Superior temporal gyrus (tissue), 1 donor: ENCODE measurements at regions not wholly inside any gene's neighbourhood (a gene's known extent, or its start where the extent isn't known, plus 50 kb on each side); places are given as distances from the start of the nearest gene placed in this dataset.

Experiments
- DNase-seq: peaks from one replicate; pipeline ENCODE4 v3.0.0-alpha.2; 2016; ENCODE audit errors: extremely low spot score

DNA sequence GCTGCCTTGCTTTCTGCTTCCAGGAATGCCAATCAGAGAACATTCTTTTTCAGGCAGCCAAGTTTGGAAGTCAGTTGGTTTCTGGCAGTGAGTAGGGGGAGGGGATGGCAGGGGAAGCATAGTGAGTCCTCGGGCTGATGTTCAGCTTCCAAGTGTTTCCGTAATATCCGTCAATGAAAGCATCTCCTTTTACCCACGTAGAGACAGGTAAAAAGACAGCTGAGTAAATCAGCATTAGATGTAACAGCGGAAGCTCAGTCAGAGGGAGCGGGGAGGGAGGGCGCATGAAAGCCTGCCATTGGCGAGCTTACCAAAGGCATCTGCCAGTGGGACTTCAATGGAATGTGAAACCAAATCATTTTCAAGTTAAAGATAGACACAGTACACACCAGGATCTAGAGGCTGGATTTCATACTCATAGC lies 117.1 kb upstream of the DTNA start:
- peak; percentile 83 for DNase-seq

DNA sequence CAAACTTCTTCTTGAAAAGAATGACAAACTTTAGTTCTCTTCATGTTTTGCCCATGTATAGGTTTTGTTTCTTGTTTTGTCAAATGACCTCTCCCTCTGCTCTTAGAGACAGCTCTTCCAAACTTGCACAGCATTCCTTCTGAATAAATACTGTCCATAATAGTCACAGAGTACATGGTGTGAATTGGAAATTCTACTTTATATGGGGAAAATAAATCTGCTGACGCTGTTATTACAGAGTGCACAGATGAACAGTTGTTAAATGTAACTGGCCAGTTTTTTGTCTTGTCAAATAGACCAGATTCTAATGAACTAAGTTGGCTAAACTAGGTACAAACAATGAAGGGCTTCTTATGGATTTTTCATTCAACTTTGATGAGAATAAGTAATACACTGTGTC lies 115.8 kb upstream of the DTNA start:
- no peak for DNase-seq

DNA sequence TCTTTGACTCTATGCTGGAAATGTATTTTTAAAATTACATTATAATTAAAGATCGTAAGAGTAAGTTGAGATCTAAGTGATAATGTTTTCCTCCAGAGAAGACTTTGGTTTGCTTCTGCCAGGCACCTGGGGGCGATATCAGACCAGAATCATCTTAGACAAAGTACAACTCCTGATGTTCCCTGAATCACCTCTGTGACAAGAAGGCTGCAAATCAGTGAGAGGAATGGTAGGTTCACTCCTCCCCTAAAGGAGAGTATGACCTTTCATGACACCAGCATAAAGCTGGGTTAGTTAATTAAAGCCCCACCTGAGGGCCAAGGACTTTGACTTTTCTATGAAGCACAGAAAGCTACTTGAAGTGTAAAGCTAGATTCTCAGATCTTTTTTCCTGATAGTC lies 114.4 kb upstream of the DTNA start:
- no peak for DNase-seq

DNA sequence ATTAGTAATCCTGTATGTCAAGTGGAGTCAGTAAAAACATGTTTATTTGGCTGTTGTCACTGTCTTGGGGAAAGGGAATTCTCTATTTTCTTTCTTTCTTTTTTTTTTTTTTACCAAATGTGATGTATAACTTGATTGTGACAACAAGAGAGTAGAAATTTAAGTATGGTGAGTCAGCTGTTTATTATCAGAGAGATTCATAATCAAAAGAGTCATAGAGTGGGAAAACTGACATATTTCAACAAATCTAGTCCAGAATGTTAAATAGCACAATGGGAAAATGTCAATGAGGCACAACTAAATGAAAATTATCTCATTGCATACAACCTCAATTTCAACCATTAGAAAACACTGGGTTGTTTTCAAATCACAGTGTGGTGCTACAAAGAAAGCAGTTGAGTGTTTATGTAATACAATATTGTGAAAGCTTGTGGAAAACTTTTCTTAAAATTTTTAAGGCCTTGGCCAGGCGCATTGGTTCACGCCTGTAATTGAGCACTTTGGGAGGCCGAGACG lies 111.9 kb upstream of the DTNA start:
- no peak for DNase-seq

DNA sequence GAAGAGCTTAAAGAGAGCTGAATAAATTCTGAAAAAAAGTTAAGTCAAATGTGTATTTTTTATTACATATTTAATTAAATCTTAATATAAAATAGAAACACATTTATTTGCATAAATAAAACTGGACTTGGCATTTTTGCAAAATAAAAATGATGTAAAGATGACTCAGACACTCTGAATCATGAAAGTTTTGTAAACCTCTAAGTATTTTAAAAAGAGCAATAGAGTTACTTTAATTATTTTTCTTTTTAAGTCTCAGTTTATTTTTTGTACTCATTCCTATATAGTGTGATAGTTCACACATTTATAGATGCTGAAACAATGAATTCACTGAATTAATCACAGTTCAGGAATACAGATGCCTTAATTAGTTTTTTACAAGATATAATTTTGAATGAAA lies 109.9 kb upstream of the DTNA start:
- DNase-seq: no peak

DNA sequence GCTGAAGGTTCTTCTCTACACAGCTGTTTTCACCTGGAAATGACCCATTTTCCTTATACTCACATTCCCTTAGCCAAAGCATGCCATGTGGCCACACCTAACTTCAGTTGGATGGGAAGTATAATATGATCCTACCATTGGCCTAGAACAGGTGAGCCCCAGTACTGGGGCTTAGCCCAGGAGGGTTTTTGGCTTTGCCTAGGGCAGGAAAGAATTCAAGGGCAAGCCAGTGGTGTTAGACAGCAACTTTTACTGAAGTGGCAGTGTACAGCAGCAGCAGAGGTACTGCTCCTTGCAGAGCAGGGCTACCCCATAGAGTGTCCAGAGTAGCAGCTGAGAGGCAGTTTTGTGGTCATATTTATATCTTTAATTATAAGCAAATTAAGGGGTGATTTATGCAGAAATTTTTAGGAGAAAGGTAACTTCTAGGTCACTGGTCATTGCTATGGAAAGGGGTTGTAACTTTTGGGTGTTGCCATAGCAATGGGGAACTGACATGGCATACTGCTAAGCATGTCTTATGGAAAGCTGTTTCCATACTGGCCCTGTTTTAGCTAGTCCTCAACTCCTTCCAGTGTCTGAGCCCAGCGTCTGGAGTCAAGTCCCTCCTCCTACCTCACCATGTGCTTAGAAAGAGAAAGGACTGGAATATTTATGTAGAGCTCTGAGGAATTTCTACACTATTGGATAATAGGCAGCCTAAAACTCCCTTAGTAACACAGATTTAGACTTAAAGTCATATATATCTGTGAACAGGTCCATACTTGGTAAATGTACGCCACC lies 109.0 kb upstream of the DTNA start:
- DNase-seq: no peak

DNA sequence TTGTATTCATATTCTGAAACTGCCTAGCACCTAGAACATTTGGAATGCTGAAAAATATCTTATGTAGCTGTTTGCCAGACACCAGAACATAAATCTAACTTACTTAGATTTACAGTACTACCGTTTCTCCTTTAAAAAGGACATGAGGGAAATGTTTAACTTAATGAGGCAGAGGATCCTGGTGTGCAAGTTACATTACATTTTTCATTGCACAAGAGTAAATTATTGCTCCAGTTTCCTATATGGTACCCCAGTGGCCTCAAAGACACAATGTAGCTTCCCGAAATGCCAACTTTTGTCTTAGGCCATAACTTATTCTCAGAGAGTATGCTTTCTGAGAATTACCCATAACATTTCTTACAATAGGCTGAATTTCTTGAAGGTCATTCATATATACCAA lies 105.5 kb upstream of the DTNA start:
- DNase-seq: peak; percentile 11

DNA sequence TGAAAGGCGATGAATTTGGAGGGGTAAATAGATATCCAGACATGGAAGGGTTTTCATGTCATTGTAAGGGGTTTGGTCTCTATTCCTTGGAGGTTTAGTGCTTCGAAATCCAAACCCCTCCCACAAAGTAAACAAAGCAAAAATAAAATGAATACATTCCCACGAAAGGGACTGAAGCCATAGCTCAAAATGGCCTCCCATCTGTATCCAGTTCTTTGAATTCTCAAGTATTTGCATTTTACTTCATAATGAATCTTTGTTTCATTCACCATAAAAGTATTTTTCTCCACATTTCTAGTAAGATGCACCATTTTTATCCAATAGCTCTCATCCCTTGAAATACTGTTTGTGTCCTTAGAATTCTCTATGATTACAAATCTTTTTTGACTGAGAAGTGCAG lies 103.2 kb upstream of the DTNA start:
- peak; percentile 7 for DNase-seq

DNA sequence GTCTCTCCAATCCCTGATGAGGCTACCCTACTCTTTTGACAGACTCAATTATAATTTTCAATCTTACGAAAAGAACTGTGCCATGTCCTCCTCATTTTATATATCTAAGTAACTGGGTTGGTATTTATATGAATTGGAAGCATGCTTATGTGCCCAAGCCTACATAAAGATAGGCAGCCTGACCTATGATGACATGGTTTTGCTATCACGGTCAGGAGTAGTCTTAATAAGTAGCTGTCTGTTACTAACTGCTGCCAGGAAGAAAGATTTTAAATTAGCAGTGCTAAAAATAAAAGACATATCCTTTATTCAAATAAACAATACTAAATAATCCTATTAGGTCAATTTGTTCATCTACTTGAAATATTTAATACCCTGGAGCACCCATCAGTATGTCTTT lies 102.0 kb upstream of the DTNA start:
- no peak for DNase-seq

DNA sequence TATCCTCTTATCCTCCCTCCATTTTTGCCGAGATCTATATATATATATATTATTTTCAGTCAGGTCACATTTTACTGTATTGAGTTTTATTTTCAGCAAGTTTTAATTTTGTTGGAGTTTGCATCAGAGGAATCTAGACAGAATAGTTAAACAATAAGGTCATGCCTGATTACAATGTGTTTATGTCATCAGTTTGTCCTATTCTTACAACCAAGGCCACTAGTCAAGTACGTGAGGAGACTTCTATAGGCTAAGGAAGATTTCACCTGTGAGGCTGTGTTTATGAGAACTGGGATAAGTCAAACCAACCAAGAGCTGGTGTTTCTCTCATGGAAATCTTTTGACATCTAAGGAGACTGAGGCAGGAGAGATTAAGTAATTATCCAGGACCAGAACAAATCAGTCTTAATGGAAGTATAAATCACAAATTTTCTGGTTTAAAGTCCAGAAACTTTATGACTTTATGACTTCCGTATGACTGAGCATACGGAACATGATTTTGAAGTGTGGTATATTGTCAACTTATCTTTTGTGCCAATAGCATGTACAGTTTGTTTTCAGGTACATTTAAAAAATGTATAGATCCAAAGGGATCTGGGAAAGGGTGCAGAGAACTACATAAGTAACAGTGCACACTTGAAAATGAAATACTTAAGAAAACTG lies 100.0 kb upstream of the DTNA start:
- peak; percentile 6 for DNase-seq

DNA sequence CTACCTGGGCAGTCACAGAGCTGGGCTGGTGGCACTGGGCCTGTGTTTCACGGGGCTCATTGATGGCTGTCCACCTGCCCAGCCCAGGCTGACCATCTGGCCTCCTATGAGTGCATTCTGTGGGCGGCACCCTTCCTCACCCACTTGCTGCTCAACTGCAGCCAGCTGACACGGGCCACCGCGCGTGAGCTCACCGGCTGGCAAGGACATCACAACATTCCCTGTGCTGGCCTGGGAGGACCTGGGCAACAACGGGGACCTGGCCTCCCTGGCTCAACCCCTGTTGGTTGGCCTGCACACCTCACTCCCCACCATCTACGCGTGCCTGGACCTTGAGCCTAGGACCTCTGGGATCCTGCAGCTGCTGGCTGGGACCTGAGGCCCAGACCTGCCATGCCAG lies 98.2 kb upstream of the DTNA start:
- DNase-seq: no peak

DNA sequence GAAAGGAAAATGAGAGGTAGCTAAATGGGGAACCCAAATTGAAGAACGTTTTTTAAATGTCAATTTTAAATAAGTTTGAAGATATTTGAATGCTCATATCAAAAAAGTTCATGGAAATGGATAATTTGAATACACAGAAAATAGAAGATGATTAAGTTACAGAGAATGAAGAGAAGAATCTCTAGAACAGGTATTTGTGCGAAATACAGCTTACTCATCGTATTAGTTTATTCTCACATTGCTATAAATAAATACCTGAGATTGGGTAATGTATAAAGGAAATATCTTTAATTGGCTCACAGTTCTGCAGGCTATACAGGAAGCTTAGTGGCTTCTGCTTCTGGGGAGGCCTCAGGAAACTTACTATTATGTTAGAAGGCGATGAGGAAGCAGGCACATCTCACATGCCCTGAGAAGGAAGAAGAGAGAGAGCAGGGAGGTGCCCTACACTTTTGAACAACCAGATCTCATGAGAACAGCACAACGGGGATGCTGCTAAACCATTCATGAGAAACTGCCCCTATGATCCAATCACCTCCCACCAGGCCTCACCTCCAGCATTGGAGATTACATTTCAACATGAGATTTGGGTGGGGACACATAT lies 89.7 kb upstream of the DTNA start:
- DNase-seq: no peak

DNA sequence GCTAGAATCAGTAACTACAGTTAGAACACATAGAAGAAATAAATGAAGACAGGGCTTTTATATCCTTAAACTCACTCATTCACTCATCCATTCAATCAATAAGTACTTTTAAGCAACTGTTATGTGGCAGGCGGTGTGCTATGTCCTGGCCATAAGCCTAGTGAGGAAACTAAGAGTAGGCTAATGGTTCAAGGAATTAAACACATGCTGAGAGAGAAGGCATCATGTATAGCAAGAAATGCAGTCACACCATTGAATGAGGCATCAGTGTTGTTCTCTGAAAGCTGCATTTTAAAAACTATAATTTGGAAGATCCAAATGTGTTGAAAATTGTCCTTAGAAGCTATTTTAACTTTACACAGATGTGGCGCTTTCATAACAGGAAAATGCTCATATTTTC lies 86.5 kb upstream of the DTNA start:
- DNase-seq: peak; percentile 64

DNA sequence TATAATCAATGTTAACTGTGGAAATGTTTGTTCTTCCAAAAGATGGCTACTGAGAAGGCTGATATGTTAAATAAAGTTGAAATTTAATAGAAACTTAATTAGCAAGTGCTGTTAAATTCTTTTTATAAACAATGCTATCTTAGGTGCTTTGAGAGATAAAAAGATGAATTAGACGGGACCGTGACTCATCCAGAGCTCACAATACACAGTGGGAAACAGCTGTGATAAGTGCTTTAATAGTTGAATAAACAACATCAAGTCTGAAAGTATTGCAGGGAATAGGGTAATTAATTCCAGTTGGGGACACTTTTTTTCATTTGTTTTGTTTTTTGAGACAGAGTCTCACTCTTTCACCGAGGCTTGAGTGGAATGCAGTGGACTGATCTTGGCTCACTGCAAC lies 85.5 kb upstream of the DTNA start:
- DNase-seq: no peak

DNA sequence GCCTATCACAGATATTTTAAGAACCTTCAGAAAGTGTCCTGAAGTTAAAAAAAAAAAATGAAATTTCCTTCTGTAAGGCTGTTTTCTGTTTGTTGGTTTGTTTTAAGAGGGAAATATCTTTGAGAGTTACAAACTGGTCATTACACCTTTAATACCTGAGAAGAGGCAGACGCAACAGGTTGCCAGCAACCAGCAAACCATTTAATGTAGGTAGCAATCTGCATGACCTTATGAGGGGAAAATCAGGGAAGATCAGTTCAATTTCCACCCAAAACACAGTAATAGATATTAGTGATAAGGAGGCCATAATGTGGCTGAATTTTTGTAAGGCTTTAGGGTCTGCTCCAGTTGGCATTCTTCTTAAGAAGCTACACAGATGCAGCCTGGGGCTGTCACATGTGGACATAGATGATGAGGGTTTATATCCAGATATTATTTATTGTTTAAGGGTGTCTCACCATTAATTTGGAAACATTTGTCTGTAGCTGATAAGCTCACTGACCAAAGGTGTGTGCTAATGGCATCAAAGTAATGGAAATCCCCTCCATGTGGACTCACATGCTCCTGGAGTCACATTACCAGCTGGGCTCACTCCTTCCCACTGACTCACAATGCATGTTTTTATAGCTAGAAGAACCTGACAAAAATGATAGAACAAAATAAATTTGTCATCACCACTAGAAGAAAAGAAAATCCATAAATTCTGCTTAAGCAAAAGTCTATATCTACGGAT lies 83.5 kb upstream of the DTNA start:
- DNase-seq: no peak

DNA sequence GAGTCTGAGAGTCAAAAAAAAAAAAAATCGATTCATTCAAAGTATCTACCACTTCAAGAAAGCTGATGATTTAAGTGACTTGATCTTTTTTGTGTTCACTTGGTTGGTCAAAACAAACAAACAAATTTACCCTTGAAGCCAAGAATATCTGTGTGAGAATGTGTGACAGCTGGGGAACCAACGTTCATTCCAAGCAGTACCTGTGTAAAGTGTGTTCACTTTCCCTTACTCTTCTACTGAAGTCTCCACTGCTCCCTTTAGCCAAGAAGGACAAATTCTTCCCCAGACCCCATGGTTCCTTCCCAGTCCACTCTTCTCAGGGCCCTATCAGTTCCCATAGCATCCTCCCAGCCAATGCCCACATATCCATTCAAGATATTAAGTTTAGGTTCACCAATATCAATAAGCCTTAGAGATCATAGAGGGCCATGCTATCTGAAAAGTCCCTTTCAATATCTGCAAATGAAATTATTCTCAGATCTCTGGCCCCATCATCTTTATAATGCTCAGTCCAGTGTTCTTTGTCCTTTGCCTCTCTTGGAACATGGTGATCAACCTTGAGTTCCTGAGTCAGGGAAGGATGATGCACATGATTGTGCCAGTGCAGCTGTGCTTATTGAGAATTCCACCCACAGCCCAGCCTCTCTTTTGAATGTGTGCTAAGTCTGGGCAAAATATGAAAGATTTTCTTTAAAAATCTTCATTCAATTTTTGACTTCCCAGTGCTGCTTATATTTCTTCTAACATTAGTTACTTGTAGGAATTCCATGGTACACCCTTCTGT lies 82.8 kb upstream of the DTNA start:
- no peak for DNase-seq

DNA sequence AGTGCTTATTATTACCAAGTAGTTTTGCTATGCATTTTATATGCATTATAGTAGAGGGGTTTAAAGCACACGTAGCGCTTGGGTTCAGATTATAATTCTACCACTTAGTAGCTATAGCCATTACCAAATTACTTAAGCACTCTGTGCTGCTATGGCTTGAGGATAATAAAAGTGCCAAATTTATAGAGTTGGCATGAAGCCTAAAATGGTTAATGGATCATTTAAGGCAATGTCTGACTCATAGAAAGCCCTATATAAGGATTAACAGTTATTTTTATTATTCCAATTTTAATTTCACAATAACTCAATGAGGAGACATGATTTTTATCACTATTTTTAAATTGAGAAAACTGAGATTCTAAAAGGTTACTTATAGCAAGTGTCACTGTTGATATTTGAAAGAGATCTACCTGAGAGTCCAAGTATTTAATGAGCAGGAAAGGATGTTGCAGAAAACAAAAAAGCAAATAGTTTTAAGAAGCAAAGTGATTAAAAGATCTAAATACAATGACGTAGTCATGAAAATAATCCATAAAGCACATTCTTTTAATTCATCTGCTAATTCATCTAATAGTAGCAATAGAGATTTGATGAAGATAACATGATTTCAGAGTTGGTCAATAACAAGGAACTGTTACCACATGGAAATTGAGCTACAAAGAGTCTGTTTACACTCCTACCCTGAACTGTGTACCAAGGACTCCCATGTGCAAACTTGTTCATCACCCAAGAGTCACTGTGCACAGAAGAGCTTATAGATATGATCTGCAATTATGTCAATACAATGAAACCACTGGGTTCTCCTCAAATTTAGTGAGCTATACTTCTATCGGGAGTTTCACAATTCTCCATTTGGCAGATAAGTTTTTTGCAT lies 78.8 kb upstream of the DTNA start:
- DNase-seq: no peak

DNA sequence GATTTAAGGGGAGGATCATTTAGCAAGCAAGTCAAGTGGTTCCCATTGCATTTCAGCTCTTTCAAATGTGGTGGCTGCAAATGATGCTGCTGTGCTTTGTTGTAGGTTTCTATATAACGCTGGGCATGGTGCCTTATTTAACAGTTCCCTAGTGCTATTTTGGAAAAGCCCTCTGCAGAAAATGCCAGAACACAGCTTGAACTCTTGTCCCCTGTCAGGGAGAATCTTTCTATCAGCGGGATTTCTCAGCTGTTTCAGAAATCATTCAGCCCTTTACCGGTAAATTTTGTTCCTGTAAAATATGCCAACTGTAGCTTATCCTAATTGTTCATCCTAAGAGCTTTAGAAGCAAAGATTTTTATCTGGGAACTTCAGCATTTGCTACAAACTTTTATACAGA lies 77.8 kb upstream of the DTNA start:
- no peak for DNase-seq

DNA sequence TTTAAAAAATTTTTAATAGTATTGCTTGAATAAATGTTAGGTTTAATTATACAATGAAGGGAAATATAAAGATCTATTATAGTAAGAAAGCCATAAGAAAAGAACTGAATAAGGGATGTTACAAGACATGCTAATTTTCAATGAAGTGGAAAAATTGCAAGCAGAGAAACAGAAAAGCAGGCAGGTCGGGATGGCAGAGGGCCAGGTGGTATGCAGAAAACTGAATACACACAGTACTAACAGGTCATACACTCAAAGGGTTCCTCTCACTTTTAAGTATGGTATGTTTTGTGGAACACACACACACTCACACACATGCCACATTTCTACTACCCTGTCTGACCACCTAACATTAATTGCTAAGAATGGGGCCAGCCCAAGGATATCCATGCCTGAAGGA lies 76.7 kb upstream of the DTNA start:
- no peak for DNase-seq

DNA sequence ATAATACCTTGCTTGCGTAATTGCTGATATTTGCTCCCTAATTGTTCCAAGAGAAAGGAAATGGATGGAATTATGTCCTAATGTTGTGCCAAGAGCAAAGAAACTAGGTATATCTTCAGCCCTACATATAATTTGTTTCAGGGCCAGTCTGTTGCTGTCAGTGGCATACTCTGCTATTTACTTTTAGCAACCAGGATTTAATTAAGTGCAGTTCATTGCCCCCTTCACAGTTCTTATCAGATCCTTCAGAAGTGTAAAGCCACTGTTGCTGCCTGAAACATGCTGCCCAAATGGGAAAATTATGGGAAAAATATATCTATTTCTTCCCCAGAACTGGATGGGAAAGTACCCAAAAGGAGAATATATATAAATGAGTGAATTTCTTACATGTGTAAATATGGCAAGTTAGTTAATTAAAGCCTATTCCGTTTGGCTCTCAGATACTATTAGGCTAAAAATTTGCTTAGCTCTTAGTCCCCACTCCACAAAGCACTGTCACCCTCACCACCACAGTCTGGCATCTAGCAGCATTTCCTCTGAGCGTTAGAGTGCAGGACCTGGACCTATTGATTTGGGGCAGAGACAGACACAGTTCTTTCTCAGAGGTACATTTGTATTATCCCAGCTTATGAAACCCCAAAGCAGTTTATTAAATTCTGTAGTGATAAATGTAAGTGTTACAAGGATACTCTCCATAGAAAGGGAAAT lies 72.8 kb upstream of the DTNA start:
- DNase-seq: no peak
